ENCODE measurements at regions not wholly inside any gene's neighbourhood (a gene's known extent, or its start where the extent isn't known, plus 50 kb on each side); places are given as distances from the start of the nearest gene placed in this dataset.

DNA sequence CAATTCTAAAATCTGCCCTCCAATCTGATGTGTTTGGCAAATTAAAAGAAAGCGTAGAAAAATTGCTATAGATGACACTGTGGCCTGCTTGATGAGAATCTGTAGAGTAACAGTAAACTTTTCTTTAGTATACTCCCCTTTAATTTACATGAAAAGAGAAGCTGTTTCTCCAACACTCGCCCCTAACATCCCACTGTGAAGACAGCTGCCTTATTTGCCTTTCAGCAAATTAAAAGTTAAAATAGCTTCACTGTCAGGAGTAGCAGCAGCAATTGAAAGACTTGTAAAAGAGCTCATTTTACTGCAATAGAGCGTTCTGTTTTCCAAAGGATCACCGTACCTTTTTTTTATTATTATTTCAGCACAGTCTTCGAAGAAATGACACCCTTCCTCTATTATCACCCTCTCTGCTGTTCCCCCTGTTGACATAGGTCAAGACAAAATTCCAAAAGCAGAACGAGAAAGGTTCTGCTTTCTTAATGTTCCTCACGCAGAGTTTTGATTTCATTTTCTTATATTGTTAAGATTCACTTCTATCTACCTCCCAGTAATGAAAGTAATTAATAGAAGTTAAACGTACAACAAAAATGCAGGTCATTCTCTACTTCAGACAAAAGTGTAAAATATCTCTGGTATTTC lies 153.5 kb upstream of the USP15 start:
- in situ Hi-C loops (cut with MboI; ENCODE audit: low pct_unique_long_range_greater_than_20kb, low sequenced_read_pairs) = no loop called here
- no peak for DNase-seq

DNA sequence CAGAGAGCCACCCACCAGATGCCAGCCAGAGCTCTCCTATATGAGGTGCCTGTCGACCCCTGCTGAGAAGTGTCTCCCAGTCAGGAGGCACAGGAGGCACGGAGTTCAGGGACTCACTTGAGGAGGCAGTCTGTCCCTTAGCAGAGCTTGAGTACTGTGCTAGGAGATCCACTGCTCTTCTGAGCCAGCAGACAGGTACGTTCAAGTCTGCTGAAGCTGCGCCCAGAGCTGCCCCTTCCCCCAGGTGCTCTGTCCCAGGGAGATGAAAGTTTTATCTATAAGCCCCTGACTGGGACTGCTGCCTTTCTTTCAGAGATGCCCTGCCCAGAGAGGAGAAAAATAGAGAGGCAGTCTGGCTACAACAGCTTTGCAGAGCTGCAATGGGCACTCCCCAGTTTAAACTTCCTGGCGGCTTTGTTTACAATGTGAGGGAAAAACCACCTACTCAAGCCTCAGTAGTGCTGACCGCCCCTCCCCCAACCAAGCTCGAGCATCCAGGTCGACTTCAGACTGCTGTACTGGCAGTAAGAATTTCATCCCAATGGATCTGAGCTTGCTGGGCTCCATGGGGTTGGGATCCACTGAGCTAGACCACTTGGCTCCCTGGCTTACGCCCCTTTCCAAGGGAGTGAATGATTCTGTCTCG lies 146.7 kb upstream of the USP15 start:
- in situ Hi-C loops (cut with MboI; ENCODE audit: low pct_unique_long_range_greater_than_20kb, low sequenced_read_pairs) = no loop called here
- DNase-seq = no peak

DNA sequence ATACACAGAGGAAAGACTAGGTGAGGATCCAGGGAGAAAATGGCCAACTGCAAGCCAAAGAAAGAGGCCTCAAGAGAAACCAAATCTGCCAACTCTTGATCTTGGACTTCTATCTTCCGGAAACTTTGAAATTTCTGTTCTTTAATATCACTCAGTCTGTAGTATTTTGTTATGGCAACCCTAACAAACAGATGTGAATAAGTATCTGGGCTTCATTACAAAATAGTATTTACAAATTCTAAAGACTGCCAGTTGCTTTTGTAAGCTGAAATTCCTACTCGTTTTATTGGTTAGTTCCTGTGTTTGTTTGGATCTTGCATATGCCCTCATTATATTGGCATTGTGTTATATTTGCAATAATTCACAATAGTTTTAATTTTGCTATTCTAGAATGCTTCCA lies 143.2 kb upstream of the USP15 start:
- in situ Hi-C loops (cut with MboI; ENCODE audit: low pct_unique_long_range_greater_than_20kb, low sequenced_read_pairs) = no loop called here
- no peak for DNase-seq

DNA sequence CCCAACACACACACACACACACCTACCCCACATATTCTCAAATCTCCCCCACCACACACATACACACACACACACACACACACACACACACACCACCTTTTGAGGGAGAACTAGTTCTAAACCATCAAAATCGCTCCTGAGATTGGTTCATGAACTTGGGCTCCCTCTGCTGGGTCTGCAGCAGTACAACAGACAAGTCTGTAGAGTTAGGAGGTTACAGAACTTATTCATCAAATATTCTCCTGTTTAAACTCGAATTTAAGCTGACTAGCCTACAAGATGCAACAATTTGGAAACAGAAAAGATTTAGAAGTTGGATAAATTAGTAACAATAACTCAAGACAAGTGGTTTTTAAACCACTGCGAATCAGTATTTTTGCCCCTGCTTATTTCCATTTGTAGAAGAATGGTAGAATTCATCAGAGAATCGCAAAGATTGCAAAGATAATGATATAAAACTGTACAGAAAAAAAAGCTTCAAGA lies 136.4 kb upstream of the USP15 start:
- in situ Hi-C loops (cut with MboI; ENCODE audit: low pct_unique_long_range_greater_than_20kb, low sequenced_read_pairs) = no loop called here

DNA sequence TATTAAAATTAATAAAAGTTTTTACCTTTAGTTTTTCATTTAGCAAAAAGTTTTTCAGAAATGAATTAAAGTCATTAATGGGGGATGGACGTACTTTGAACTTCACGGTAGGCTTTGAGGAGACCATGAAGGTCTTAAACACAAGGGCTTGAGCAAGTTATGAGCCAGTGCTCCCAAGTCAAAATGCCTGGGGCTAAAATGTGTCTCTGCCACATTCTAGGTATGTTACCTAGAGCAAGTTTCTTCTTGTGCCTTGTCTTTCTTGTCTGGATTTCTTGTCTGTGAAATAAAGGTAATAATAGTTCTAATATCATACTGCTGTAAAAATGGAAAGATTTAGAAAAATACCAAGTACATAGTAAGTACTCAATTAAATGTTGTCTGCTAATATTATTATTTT lies 132.7 kb upstream of the USP15 start:
- in situ Hi-C loops (cut with MboI; ENCODE audit: low pct_unique_long_range_greater_than_20kb, low sequenced_read_pairs) = no loop called here

More for the DNA sequence above, 136.4 kb upstream of the USP15 start:
- DNase-seq = peak; percentile 28

DNA sequence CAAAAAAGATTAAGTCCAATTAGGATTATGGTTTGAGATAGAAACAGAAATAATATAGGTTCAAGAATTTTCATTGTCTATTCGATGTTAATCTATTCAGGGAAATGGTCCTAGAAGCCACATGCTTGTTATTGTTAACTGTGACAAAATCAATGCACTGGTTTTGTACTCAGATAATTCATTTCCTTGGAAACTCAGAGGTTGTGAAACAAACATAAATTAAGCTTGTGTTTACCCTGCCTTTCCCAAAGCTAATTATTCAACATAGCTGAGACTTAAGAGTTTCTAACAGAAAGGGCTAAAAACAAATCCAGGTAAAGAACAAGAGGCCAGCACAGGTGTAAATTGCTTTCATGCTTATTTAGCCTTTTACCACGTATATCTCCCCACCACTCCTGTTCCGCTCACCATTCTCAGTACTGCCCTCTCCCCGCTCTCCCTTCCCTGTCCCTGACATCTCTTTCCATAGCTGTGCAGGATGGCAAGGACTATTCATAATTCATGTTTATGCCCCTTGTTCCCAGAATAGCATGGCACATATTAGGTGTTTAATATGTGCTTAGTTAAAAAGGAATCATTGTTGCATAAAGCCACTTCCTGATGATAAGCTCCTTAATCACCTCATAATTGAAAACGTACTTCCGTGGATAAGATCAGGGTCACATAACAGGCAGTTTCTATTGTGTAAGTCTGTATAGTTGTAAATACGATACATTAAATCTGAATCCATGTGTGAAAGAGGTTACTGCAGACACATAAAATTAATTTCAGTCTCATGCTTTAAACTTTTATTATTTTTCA lies 131.8 kb upstream of the USP15 start:
- no peak for DNase-seq
- in situ Hi-C loops (cut with MboI; ENCODE audit: low pct_unique_long_range_greater_than_20kb, low sequenced_read_pairs) = no loop called here

More for the DNA sequence above, 132.7 kb upstream of the USP15 start:
- no peak for DNase-seq

DNA sequence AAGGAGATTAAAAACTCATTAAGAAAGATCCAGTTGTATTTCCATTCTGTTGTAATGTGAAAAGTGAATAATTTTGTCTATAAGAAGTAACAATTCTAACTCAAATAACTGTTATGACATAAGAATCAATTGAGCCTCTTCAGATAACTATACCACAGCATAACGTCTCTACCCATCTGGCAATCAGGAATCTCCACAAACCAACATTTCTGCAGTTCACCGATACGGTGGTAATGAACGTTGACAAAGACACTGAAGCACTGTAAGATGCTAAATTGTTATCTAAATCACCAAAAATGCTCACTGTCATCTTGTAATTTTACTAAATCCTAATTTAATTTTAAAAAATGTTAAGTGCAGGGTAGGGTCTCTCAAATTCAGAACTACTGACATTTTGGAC lies 130.9 kb upstream of the USP15 start:
- no peak for DNase-seq
- in situ Hi-C loops (cut with MboI; ENCODE audit: low pct_unique_long_range_greater_than_20kb, low sequenced_read_pairs) = no loop called here

DNA sequence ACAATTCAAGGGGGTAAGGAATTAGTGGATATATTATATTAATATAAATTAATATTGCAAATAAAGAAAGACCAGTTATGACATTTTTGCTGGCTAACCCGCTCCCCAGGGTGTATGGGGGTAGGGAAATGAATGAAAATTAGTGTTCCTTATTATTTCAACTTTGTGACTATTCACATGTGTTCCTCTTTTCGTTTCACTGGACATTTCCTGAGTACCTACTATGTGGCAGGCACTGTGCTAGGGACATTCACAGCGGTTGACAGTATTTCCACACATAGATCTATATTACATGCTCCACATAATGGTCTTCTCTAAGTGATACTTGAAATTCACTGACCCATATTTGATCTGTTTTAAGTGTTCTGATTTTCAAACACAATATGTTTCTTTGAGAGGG lies 129.8 kb upstream of the USP15 start:
- in situ Hi-C loops (cut with MboI; ENCODE audit: low pct_unique_long_range_greater_than_20kb, low sequenced_read_pairs) = no loop called here
- no peak for DNase-seq

DNA sequence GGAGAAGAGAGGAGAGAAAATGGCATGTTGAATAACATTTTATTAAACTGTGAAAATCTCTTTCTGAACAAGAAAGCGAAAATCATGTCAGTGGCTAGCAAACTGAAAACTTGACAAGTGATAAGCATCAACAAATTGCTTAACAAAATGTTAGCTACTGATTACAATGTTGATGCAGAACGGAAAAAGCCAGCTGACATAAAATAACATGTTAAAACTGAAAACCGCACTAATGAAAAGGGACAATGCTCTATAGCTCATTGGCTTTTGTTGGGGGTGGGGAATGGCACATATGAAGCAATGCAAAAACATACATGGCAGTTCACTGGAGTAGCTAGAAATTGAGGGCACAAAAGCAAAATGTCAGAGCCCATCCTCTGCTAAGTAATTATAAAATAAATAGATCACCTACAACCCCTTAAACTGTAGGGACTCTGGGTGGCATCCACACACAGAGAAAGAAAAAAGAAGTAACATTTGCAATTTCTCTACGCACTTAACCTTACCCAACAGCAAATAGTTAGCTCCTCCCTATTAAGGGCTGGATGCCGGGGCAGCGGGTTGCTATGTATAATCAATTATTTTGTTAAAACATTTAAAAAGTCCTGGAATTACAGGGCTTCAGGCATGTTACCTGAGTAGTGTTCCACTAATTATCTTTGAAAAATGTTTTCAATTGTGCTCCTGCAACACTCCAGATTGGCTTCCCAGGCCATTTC lies 129.2 kb upstream of the USP15 start:
- in situ Hi-C loops (cut with MboI; ENCODE audit: low pct_unique_long_range_greater_than_20kb, low sequenced_read_pairs) = no loop called here

DNA sequence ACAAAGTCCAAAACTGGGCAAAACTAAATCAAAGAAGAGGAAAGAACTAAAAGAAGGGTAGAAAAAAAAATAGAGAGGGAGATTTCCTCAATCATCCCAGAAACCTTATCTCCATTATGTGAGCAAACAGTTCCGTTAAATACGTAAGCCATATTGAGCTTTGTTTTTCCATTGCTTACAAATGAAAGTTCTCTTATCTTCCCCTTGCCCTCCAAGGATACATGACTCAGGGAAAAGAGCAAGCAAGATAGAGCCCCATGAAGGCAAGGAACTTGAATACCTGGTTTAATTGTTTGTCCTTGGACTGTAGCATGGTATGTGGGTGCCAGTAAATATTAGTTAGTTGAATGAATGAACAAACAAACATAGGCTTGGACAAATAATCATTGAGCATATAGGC lies 126.8 kb upstream of the USP15 start:
- no peak for DNase-seq

More for the DNA sequence above, 129.2 kb upstream of the USP15 start:
- DNase-seq = no peak

DNA sequence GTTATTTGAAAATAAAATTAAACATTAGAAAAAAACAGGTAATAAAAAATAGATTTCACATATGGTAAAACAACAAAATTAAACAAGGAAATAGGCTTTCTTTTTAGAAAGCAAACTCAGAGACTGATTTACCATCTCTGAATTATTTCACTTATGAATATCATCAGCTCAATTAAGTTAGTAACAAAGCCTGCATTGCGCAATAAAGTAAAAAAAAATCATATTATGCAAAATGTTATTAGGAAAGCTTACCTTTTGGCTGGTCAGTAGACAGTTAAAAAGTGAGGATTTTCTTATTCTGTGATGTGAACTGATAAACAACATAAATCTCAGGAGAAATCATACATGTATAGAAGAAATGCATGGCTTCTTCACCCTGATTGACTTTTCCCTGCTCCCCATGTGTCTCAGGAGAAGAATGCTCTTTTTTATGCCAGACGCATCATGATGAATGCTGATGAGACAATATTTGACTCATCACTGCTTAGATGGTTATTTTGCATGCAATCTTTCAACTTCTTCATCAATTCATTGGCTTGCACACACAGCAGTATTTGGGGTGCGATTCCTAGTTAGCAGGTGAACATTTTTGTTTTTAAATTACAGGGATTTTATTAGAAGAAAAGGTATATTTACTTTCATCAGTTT lies 124.5 kb upstream of the USP15 start:
- in situ Hi-C loops (cut with MboI; ENCODE audit: low pct_unique_long_range_greater_than_20kb, low sequenced_read_pairs) = no loop called here
- no peak for DNase-seq

More for the DNA sequence above, 126.8 kb upstream of the USP15 start:
- in situ Hi-C loops (cut with MboI; ENCODE audit: low pct_unique_long_range_greater_than_20kb, low sequenced_read_pairs) = no loop called here

DNA sequence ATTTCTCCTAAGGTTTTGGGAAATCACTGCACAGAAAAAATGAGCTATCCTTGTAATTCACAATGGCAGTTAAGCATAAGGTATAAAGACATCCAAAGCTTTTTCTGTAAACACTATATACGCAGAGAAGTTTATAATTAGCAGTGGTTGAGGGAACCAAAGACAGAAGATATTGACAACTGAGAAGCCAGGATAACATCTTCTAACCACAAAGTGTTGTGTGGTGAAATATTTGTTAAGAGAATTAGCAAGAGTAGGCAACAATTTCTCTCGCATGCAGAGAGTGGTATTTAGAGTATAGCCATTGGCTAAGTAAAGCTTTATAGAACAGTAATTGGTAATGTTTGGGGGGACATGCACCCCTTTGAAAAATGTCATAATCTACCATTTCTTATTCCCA lies 123.7 kb upstream of the USP15 start:
- DNase-seq = no peak
- in situ Hi-C loops (cut with MboI; ENCODE audit: low pct_unique_long_range_greater_than_20kb, low sequenced_read_pairs) = no loop called here

DNA sequence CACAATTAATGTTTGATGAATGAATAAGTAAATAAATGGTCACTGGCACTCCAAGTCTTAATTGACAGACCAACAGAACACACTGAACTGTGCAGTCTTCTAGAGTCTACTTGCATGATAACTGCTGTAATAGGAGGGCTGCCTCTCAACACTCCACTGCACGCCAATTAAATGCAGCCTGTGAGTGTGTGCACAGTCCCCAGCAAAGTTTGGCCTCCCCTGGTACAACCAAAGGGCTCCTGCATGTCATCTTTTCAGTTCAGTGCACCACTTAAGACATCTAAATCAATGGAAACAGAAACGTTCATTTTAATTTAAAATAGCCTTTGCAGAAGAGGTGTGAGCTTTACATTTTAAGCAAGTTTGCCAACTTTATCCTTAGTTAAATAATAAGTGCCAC lies 121.7 kb upstream of the USP15 start:
- DNase-seq = no peak
- in situ Hi-C loops (cut with MboI; ENCODE audit: low pct_unique_long_range_greater_than_20kb, low sequenced_read_pairs) = no loop called here

DNA sequence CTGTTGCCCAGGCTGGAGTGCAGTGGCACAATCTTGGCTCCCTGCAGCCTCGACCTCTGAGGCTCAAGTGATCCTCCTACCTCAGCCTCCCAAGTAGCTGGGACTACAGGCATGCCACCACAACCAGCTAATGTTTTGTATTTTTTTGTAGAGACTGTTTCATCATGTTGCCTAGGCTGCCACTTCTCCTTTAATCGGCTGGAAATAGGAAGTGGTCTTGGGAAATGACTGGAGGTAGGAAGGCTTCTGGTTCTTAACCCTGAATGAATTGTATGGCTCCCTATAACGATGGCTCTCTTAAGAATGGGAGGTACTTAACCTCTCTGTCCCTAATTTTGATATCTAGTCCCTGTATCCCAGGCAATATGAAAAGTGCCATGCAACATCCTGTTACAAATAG lies 113.9 kb upstream of the USP15 start:
- peak; percentile 19 for DNase-seq

DNA sequence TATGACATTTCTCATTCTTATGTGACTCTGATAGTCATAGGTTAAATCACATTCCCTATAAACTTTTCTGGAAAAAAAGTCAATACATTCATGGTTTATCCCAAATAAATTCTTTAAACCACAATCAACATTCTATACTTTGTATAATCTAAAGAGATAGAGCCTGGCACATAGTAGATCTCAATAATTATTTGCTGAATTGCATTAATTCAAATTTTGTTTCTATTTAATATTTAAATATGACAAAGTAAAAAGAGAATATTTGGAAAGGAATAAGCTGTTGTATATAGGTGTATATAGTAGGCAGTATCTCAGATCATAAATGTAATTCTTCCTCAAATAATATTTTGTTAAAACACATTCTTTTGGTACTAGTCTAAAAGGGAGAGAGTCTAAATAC lies 102.2 kb upstream of the USP15 start:
- in situ Hi-C loops (cut with MboI; ENCODE audit: low pct_unique_long_range_greater_than_20kb, low sequenced_read_pairs) = no loop called here
- DNase-seq = no peak

More for the DNA sequence above, 113.9 kb upstream of the USP15 start:
- in situ Hi-C loops (cut with MboI; ENCODE audit: low pct_unique_long_range_greater_than_20kb, low sequenced_read_pairs) = no loop called here

DNA sequence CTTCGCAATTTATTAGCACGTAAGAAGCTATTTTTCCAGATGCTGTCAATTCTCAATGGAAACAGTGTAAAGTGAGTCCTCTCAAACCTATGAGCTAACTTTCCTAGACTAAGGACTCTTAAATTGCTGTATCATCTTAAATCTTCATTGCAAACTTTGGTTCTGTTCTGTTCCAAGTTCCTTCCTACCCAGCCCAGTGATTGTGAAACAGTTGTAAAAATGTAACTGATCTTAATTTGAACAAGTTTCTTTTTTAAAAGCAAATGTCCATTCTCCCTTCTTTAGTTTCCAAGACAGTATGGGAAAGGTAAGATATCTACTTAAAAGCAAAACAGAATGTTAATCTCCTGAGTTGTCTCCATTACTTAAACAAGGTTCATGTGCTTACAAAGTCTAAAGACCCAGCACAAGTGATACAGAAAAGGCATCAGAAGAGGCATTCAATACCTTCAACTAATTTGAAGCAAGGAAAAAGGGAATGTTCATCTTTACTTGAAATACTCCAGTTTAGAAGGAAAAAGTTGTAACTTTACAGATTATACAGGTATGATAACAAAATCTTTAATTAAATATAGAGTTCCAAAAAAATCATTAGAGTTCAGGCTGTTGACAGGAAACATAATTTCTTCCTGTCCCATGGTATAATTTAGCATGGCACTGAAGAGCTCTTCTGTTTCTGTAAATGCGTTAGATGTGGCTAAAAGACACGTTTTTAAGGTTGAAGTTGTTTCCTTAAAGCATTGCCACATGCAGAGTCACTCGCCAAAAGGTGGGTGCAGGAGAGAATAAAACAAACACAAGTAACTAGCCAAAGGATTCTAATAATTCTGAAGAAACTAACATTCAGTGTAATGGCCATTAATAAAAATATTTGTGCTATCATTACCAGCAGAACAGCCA lies 101.5 kb upstream of the USP15 start:
- DNase-seq = no peak
- in situ Hi-C loops (cut with MboI; ENCODE audit: low pct_unique_long_range_greater_than_20kb, low sequenced_read_pairs) = no loop called here

DNA sequence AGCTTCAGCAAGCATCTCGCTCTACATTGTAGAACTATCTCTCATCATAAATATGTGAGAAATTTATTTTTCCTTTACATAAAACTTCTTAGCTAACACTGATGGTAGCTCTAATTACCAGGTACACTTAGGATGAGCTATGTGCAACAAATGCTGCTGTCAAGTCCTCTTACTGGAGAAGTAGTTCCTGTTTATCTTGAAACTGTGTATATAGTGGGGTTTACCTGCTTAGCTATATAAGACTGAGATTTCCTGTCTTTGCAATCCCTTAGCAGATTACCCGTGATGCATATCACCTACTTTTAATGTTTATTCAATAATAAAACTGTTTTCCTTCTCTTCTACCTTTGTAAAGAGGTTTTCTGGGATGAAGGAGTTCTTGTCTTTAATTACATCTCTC lies 98.0 kb upstream of the USP15 start:
- in situ Hi-C loops (cut with MboI; ENCODE audit: low pct_unique_long_range_greater_than_20kb, low sequenced_read_pairs) = no loop called here

DNA sequence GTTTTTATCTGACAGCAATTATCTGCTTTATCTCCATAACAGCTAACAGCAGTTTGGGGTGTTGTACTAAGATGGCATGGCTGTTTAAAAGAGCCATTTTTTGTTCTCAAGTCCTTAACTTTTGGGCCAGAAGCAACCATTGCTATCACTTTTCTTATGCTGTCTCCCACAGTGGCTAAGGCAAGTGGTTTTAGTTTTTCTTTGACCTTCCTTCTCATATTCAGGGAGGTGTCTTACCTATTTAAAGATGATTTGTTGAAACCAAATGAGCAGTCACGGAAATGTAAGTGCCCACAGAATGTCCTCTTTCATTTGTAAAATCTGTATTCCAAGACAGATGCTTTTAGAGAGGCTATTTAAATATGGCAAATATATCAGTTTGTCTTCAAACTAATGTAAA lies 96.8 kb upstream of the USP15 start:
- DNase-seq = no peak
- in situ Hi-C loops (cut with MboI; ENCODE audit: low pct_unique_long_range_greater_than_20kb, low sequenced_read_pairs) = no loop called here

More for the DNA sequence above, 98.0 kb upstream of the USP15 start:
- no peak for DNase-seq
